Prostate gland (tissue), 2 donors: ENCODE measurements at regions not wholly inside any gene's neighbourhood (a gene's known extent, or its start where the extent isn't known, plus 50 kb on each side); places are given as distances from the start of the nearest gene placed in this dataset.

Source experiments
- CTCF ChIP-seq, 4 experiments: fragments of 200-600 bp in 2 of 4; fragments of 450-650 bp in 2 of 4; sonication (generic) in 2 of 4; IDR thresholded peaks; 1 replicate in 3 of 4; 2 replicates in 1 of 4; pipeline ENCODE4 v1.5.1; 2016 to 2019; ENCODE audit warnings: antibody characterized with exemption in 4 of 4, mild to moderate bottlenecking in 2 of 4, moderate library complexity in 2 of 4
- POLR2A ChIP-seq: fragments of 450-650 bp; IDR thresholded peaks from one replicate; pipeline ENCODE4 v1.6.1; 2016; ENCODE audit warnings: antibody characterized with exemption, mild to moderate bottlenecking

- TF ChIP-seq CTCF (IDR thresholded peaks at IDR 0.05), result no peak
- TF ChIP-seq POLR2A, result no peak
Observed at GRCh38 chr1:196049407-196049806, 558.8 kb downstream of the KCNT2 start.
